ENCODE measurements at regions not wholly inside any gene's neighbourhood (a gene's known extent, or its start where the extent isn't known, plus 50 kb on each side); places are given as distances from the start of the nearest gene placed in this dataset.
A peak's percentile ranks its signal among the peaks of the same experiment; 100 is the strongest.

DNA sequence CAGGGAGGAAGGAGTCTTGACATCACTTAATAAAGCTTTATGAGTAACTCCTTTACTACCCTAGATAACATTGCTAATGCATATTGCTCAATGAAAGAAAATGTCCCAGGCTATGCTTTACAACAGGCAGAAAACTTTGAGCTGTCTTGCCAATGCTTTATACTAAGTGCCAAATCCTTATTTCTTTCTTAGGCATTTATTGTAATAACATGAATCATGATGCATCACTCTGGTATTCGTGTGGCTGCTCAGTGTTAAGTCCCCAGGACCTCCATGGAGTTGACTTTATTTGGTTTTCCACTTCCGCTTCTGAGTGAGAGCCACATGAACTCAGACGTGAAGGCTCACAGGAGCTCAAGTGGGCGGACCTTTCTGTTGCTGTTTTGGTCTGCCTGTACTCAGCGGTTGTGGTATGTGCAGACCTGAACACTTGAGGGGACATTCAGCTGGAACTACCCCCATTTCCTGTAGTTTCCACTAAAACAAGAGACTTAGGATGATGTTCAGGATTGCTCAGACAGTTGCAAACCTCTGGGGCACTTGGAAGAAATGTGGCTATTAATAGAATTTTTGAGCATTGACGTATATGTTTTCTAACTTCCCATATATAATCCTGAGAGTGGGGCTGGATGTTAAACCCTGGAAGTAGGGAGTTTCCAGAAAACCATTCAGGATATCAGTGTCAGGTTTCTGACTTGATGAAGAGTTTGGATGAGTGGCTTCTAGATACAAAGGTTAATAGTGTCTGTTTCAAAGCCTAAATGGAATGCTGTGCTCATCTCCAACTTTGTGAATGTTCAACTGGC is 258.6 kb downstream of the MSRB3 start:
- Histone ChIP-seq H2AFZ (no peak overlapping the region), H3K36me3 (replicated peaks; ENCODE audit: insufficient read depth, low read depth) (no peaks in the 10 kb centered on the region), H3K27ac (peak overlapping the region; percentile 87), H3K4me2 (no peak overlapping the region), H3K9me2 (replicated peaks; ENCODE audit: insufficient read depth) (no peaks in the 10 kb centered on the region), H3K9me3 (ENCODE audit: low read depth) (peaks cover 20% of the 10 kb centered on the region), H3K79me2 (no peaks in the 10 kb centered on the region), H3K4me3 (no peak overlapping the region), H3K4me1 (ENCODE audit: insufficient read depth) (peaks cover 34% of the 10 kb centered on the region), H4K20me1 (ENCODE audit: insufficient read depth, poor library complexity, severe bottlenecking) (no peaks in the 10 kb centered on the region), H3K27me3 (no peaks in the 10 kb centered on the region)
- 37% methylated on average over 6 of the region's 6 CpGs for whole genome bisulfite sequencing (ENCODE audit: low lambda C conversion rate, missing lambda C conversion rate)
- peak; percentile 69 for DNase-seq (ENCODE audit: low spot score)
- TF ChIP-seq EZH2 (IDR thresholded peaks at IDR 0.05; ENCODE audit: borderline replicate concordance): no peak
- TF ChIP-seq EZH2phosphoT487 (IDR thresholded peaks at IDR 0.05; ENCODE audit: low read depth, severe bottlenecking, unreplicated experiment): no peak
- TF ChIP-seq, protein P1, sequence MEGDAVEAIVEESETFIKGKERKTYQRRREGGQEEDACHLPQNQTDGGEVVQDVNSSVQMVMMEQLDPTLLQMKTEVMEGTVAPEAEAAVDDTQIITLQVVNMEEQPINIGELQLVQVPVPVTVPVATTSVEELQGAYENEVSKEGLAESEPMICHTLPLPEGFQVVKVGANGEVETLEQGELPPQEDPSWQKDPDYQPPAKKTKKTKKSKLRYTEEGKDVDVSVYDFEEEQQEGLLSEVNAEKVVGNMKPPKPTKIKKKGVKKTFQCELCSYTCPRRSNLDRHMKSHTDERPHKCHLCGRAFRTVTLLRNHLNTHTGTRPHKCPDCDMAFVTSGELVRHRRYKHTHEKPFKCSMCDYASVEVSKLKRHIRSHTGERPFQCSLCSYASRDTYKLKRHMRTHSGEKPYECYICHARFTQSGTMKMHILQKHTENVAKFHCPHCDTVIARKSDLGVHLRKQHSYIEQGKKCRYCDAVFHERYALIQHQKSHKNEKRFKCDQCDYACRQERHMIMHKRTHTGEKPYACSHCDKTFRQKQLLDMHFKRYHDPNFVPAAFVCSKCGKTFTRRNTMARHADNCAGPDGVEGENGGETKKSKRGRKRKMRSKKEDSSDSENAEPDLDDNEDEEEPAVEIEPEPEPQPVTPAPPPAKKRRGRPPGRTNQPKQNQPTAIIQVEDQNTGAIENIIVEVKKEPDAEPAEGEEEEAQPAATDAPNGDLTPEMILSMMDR (IDR thresholded peaks at IDR 0.05; ENCODE audit: poor library complexity): no peak

DNA sequence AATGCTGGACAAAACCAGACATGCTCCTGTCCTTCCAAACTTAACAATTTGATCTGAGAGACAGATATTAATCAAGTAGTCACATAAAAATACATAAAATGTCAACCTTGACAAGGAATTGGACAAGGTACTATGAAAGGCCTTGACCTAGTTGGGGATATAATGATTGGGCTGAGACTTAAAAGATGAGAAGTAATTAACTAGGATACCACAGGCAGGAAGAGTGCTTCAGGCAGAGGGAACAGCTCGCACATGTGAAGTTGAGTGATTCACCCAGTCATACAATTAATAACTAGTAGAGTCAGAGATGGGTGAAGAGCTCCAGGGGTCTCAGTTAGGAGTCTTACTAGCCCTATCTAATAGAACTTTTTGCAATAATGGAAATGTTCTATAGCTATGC is 259.5 kb downstream of the MSRB3 start:
- 87% methylated on average over 1 of the region's 1 CpG for WGBS (ENCODE audit: low lambda C conversion rate, missing lambda C conversion rate)
- no peaks in the 10 kb centered on the region for H3K79me2 ChIP-seq
- H3K9me3 ChIP-seq (ENCODE audit: low read depth): peaks cover 20% of the 10 kb centered on the region
- H3K4me1 ChIP-seq (ENCODE audit: insufficient read depth): peaks cover 25% of the 10 kb centered on the region
- TF ChIP-seq EZH2 (IDR thresholded peaks at IDR 0.05; ENCODE audit: borderline replicate concordance): no peak
- no peak overlapping the region for H2AFZ ChIP-seq
- no peaks in the 10 kb centered on the region for H4K20me1 ChIP-seq (ENCODE audit: insufficient read depth, poor library complexity, severe bottlenecking)
- no peak overlapping the region for H3K4me2 ChIP-seq
- no peaks in the 10 kb centered on the region for H3K36me3 ChIP-seq (replicated peaks; ENCODE audit: insufficient read depth, low read depth)
- DNase-seq (ENCODE audit: low spot score): no peak
- no peak overlapping the region for H3K4me3 ChIP-seq
- no peaks in the 10 kb centered on the region for H3K27me3 ChIP-seq
- no peaks in the 10 kb centered on the region for H3K9me2 ChIP-seq (replicated peaks; ENCODE audit: insufficient read depth)
- peak overlapping the region; percentile 74 for H3K27ac ChIP-seq

DNA sequence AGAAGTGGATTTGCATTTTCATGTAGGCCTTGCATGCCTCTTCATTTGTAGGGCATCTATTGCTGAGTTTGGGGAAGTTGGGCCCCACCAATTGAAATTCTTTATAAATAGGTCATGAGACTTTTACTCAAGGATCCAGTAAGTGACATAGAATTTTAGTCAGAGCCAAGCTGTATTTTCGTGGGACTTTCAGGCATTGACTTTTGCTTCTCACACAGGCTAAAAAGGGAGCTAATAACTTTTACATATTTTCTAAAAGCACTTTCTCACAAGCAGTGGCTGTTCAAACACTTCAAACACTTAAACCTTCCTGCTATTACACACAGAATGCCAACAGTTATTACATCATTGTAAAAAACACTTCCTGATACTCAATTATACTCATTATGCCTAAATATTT is 260.5 kb downstream of the MSRB3 start:
- H3K79me2 ChIP-seq: no peaks in the 10 kb centered on the region
- H3K9me3 ChIP-seq (ENCODE audit: low read depth): peaks cover 20% of the 10 kb centered on the region
- no peaks in the 10 kb centered on the region for H3K9me2 ChIP-seq (replicated peaks; ENCODE audit: insufficient read depth)
- TF ChIP-seq, protein P1 (IDR thresholded peaks at IDR 0.05; ENCODE audit: poor library complexity): no peak
- TF ChIP-seq EZH2phosphoT487 (IDR thresholded peaks at IDR 0.05; ENCODE audit: low read depth, severe bottlenecking, unreplicated experiment) (no peak), EZH2 (IDR thresholded peaks at IDR 0.05; ENCODE audit: borderline replicate concordance) (no peak)
- no peak overlapping the region for H2AFZ ChIP-seq
- H3K36me3 ChIP-seq (replicated peaks; ENCODE audit: insufficient read depth, low read depth): no peaks in the 10 kb centered on the region
- no peaks in the 10 kb centered on the region for H4K20me1 ChIP-seq (ENCODE audit: insufficient read depth, poor library complexity, severe bottlenecking)
- no peak for DNase-seq (ENCODE audit: low spot score)
- H3K27ac ChIP-seq: no peak overlapping the region
- H3K4me3 ChIP-seq: no peak overlapping the region
- H3K4me2 ChIP-seq: no peak overlapping the region
- peaks cover 14% of the 10 kb centered on the region for H3K4me1 ChIP-seq (ENCODE audit: insufficient read depth)
- WGBS (ENCODE audit: low lambda C conversion rate, missing lambda C conversion rate): 82% methylated on average over 1 of the region's 1 CpG
- H3K27me3 ChIP-seq: no peaks in the 10 kb centered on the region

DNA sequence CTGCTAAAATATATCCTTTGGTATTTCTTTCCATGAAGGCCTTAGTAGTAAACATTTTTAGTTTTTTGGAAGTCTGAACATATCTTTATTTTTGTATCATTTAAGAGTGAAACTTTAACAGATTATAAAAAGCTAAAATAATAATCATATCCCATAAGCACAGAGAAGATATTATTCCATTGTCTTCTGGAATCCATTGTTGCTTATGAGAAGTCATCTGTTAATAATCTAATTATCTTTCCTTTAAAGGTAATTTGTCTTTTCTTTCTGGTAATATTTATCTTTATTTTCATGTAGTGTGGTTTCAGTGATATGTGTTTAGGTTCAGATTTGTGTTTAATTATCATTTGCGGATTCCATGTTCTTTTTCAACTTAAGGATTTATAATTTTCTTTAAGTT is 261.7 kb downstream of the MSRB3 start:
- no peaks in the 10 kb centered on the region for H3K27me3 ChIP-seq
- H3K9me3 ChIP-seq (ENCODE audit: low read depth): peaks cover 20% of the 10 kb centered on the region
- H3K4me3 ChIP-seq: no peak overlapping the region
- no peak overlapping the region for H2AFZ ChIP-seq
- no peak overlapping the region for H3K4me2 ChIP-seq
- H3K9me2 ChIP-seq (replicated peaks; ENCODE audit: insufficient read depth): no peaks in the 10 kb centered on the region
- TF ChIP-seq EZH2phosphoT487 (IDR thresholded peaks at IDR 0.05; ENCODE audit: low read depth, severe bottlenecking, unreplicated experiment) (no peak), EZH2 (IDR thresholded peaks at IDR 0.05; ENCODE audit: borderline replicate concordance) (no peak)
- TF ChIP-seq, protein P1 (IDR thresholded peaks at IDR 0.05; ENCODE audit: poor library complexity): no peak
- peaks cover 4% of the 10 kb centered on the region for H3K4me1 ChIP-seq (ENCODE audit: insufficient read depth)
- no peaks in the 10 kb centered on the region for H4K20me1 ChIP-seq (ENCODE audit: insufficient read depth, poor library complexity, severe bottlenecking)
- H3K79me2 ChIP-seq: no peaks in the 10 kb centered on the region
- 92% methylated on average over 1 of the region's 1 CpG for WGBS (ENCODE audit: low lambda C conversion rate, missing lambda C conversion rate)
- no peaks in the 10 kb centered on the region for H3K36me3 ChIP-seq (replicated peaks; ENCODE audit: insufficient read depth, low read depth)
- DNase-seq (ENCODE audit: low spot score): no peak
- H3K27ac ChIP-seq: no peak overlapping the region

Measured in hepatocyte (in vitro differentiated cells).